Activated CD4-positive, alpha-beta T cell treated with anti-CD3 and anti-CD28 coated beads, Interleukin-2, amount 10 ng/mL, durations not matched to agents 7 days and 5 days (primary cell): ENCODE measurements at regions not wholly inside any gene's neighbourhood (a gene's known extent, or its start where the extent isn't known, plus 50 kb on each side); places are given as distances from the start of the nearest gene placed in this dataset.

Source experiments
- CTCF ChIA-PET: fragments of 350-600 bp; sonication (Branson Sonifier 250); formaldehyde crosslinking; loops from one replicate; lab custom pipeline; 2021; ENCODE audit warnings: antibody characterized with exemption; lab: Charles Lee
- POLR2A ChIA-PET: fragments of 350-600 bp; sonication (Branson Sonifier 250); formaldehyde crosslinking; loops from one replicate; lab custom pipeline; 2021; ENCODE audit warnings: antibody characterized with exemption; lab: Charles Lee
- DNase-seq: peaks from one replicate; pipeline ENCODE4 v3.0.0-alpha.2; 2020
- H3K27ac Mint-ChIP-seq: one replicate; pipeline ENCODE4 v1.8.0; 2021; ENCODE audit warnings: mild to moderate bottlenecking, moderate library complexity, mixed read lengths
- H3K27me3 Mint-ChIP-seq: one replicate; pipeline ENCODE4 v1.8.0; 2021; ENCODE audit warnings: mixed read lengths
- H3K36me3 Mint-ChIP-seq: one replicate; pipeline ENCODE4 v1.8.0; 2021; ENCODE audit warnings: low read depth, mixed read lengths
- H3K4me1 Mint-ChIP-seq: one replicate; pipeline ENCODE4 v1.8.0; 2021; ENCODE audit warnings: mixed read lengths
- H3K4me3 Mint-ChIP-seq: one replicate; pipeline ENCODE4 v1.8.0; 2021; ENCODE audit warnings: mild to moderate bottlenecking, moderate library complexity, mixed read lengths
- H3K9me3 Mint-ChIP-seq: one replicate; pipeline ENCODE4 v1.8.0; 2021; ENCODE audit warnings: mixed read lengths

- no peaks in the 10 kb centered on the region for H3K27me3 Mint-ChIP-seq
- no peaks in the 10 kb centered on the region for H3K36me3 Mint-ChIP-seq
- no peak overlapping the region for H3K4me3 Mint-ChIP-seq
- ChIA-PET POLR2A (no interaction called here), CTCF (no interaction called here)
- H3K27ac Mint-ChIP-seq, result no peak overlapping the region
- no peaks in the 10 kb centered on the region for H3K4me1 Mint-ChIP-seq
- DNase-seq, result no peak
- H3K9me3 Mint-ChIP-seq, result peaks cover 2% of the 10 kb centered on the region
These were observed 107.9 kb upstream of the ZP4 start for GRCh38 chr1:237998581-237998980.

GRCh38 chr1:237983496-237983895 is 92.8 kb upstream of the ZP4 start:
- ChIA-PET POLR2A (no interaction called here), CTCF (interaction anchor here (0.6 kb wide), 1 partner anchor 124 kb away, joined by 3 read pairs; no protein-coding TSS in a partner anchor)
- H3K27me3 Mint-ChIP-seq, result no peaks in the 10 kb centered on the region
- H3K9me3 Mint-ChIP-seq, result no peaks in the 10 kb centered on the region
- no peak overlapping the region for H3K4me3 Mint-ChIP-seq
- no peak for DNase-seq
- H3K27ac Mint-ChIP-seq, result no peak overlapping the region
- no peaks in the 10 kb centered on the region for H3K4me1 Mint-ChIP-seq
- no peaks in the 10 kb centered on the region for H3K36me3 Mint-ChIP-seq

GRCh38 chr1:237981223-237981622 is 90.5 kb upstream of the ZP4 start:
- Mint-ChIP-seq H3K27ac (no peak overlapping the region), H3K4me1 (no peaks in the 10 kb centered on the region), H3K9me3 (peaks cover 3% of the 10 kb centered on the region), H3K36me3 (no peaks in the 10 kb centered on the region), H3K27me3 (no peaks in the 10 kb centered on the region), H3K4me3 (no peak overlapping the region)
- ChIA-PET CTCF (no interaction called here), POLR2A (no interaction called here)
- DNase-seq, result no peak

- no peak overlapping the region for H3K4me3 Mint-ChIP-seq
- CTCF ChIA-PET, result no interaction called here
- no peak overlapping the region for H3K27ac Mint-ChIP-seq
- no peak for DNase-seq
- POLR2A ChIA-PET, result no interaction called here
- no peaks in the 10 kb centered on the region for H3K4me1 Mint-ChIP-seq
- H3K36me3 Mint-ChIP-seq, result no peaks in the 10 kb centered on the region
- H3K27me3 Mint-ChIP-seq, result no peaks in the 10 kb centered on the region
- H3K9me3 Mint-ChIP-seq, result peaks cover 3% of the 10 kb centered on the region
These were observed 85.6 kb upstream of the ZP4 start for GRCh38 chr1:237976331-237976730.

- no peaks in the 10 kb centered on the region for H3K4me1 Mint-ChIP-seq
- no peak overlapping the region for H3K4me3 Mint-ChIP-seq
- ChIA-PET CTCF (no interaction called here), POLR2A (no interaction called here)
- peaks cover 3% of the 10 kb centered on the region for H3K9me3 Mint-ChIP-seq
- H3K36me3 Mint-ChIP-seq, result no peaks in the 10 kb centered on the region
- no peak for DNase-seq
- no peak overlapping the region for H3K27ac Mint-ChIP-seq
- H3K27me3 Mint-ChIP-seq, result no peaks in the 10 kb centered on the region
These were observed 85.2 kb upstream of the ZP4 start for GRCh38 chr1:237975903-237976302.

- Mint-ChIP-seq H3K4me1 (no peaks in the 10 kb centered on the region), H3K27me3 (no peaks in the 10 kb centered on the region), H3K27ac (no peak overlapping the region), H3K36me3 (no peaks in the 10 kb centered on the region), H3K9me3 (peaks cover 3% of the 10 kb centered on the region), H3K4me3 (no peak overlapping the region)
- POLR2A ChIA-PET, result no interaction called here
- CTCF ChIA-PET, result no interaction called here
- DNase-seq, result no peak
These were observed 84.7 kb upstream of the ZP4 start for GRCh38 chr1:237975376-237975775.

GRCh38 chr1:237972186-237972585 is 81.5 kb upstream of the ZP4 start:
- H3K9me3 Mint-ChIP-seq, result peaks cover 3% of the 10 kb centered on the region
- no peak for DNase-seq
- ChIA-PET CTCF (no interaction called here), POLR2A (no interaction called here)
- H3K27me3 Mint-ChIP-seq, result no peaks in the 10 kb centered on the region
- no peaks in the 10 kb centered on the region for H3K36me3 Mint-ChIP-seq
- H3K4me3 Mint-ChIP-seq, result no peak overlapping the region
- H3K27ac Mint-ChIP-seq, result no peak overlapping the region
- no peaks in the 10 kb centered on the region for H3K4me1 Mint-ChIP-seq

GRCh38 chr1:237962985-237963384 is 72.3 kb upstream of the ZP4 start:
- Mint-ChIP-seq H3K4me1 (no peaks in the 10 kb centered on the region), H3K9me3 (no peaks in the 10 kb centered on the region), H3K27ac (no peak overlapping the region), H3K27me3 (no peaks in the 10 kb centered on the region), H3K4me3 (no peak overlapping the region), H3K36me3 (no peaks in the 10 kb centered on the region)
- CTCF ChIA-PET, result no interaction called here
- POLR2A ChIA-PET, result no interaction called here
- no peak for DNase-seq

- no peaks in the 10 kb centered on the region for H3K9me3 Mint-ChIP-seq
- CTCF ChIA-PET, result no interaction called here
- POLR2A ChIA-PET, result no interaction called here
- H3K4me3 Mint-ChIP-seq, result no peak overlapping the region
- no peaks in the 10 kb centered on the region for H3K36me3 Mint-ChIP-seq
- no peaks in the 10 kb centered on the region for H3K4me1 Mint-ChIP-seq
- DNase-seq, result no peak
- no peaks in the 10 kb centered on the region for H3K27me3 Mint-ChIP-seq
- H3K27ac Mint-ChIP-seq, result no peak overlapping the region
These were observed 71.0 kb upstream of the ZP4 start for GRCh38 chr1:237961754-237962153.

GRCh38 chr1:237959838-237960237 is 69.1 kb upstream of the ZP4 start:
- H3K9me3 Mint-ChIP-seq, result no peaks in the 10 kb centered on the region
- H3K27ac Mint-ChIP-seq, result no peak overlapping the region
- no peaks in the 10 kb centered on the region for H3K36me3 Mint-ChIP-seq
- ChIA-PET POLR2A (no interaction called here), CTCF (no interaction called here)
- DNase-seq, result no peak
- no peaks in the 10 kb centered on the region for H3K27me3 Mint-ChIP-seq
- no peaks in the 10 kb centered on the region for H3K4me1 Mint-ChIP-seq
- H3K4me3 Mint-ChIP-seq, result no peak overlapping the region

GRCh38 chr1:237953238-237953637 is 62.5 kb upstream of the ZP4 start:
- DNase-seq, result no peak
- no peaks in the 10 kb centered on the region for H3K9me3 Mint-ChIP-seq
- CTCF ChIA-PET, result no interaction called here
- no peak overlapping the region for H3K27ac Mint-ChIP-seq
- H3K27me3 Mint-ChIP-seq, result no peaks in the 10 kb centered on the region
- H3K36me3 Mint-ChIP-seq, result no peaks in the 10 kb centered on the region
- H3K4me3 Mint-ChIP-seq, result no peak overlapping the region
- no peaks in the 10 kb centered on the region for H3K4me1 Mint-ChIP-seq
- POLR2A ChIA-PET, result no interaction called here
